K562 (cell line): ENCODE measurements at regions not wholly inside any gene's neighbourhood (a gene's known extent, or its start where the extent isn't known, plus 50 kb on each side); places are given as distances from the start of the nearest gene placed in this dataset.

ENCODE experiments used
- ATAC-seq: fragments of 200-7000 bp; cut with Tn5 transposase; 3 replicates; pipeline ENCODE4 v1.9.1; 2020; ENCODE audit warnings: moderate library complexity
- BruUV-seq: library from RNA; stranded (reverse); fragments of 400-500 nt; replicated peaks from 2 replicates; lab custom pipeline; 2021; lab: Mats Ljungman, UMichigan
- CTCF ChIA-PET: fragments of 300-600 bp; formaldehyde crosslinking; extraction: SDS; loops from one replicate; lab custom pipeline; 2021; ENCODE audit warnings: low intra/inter-chr PET ratio; lab: Yijun Ruan, JAX
- POLR2A ChIA-PET: fragments of 300-600, 350-650 bp; sonication (Branson Sonifier 250); formaldehyde crosslinking; extraction: SDS; loops from one replicate; lab custom pipeline; 2021; ENCODE audit warnings: antibody characterized with exemption, inconsistent platforms; lab: Yijun Ruan, JAX
- DNase-seq, 4 experiments: peaks; one replicate each; pipeline versions ENCODE4 v3.0.0 to v3.0.0-alpha.2; 2011 to 2018; ENCODE audit warnings: low spot score in 3 of 4, mixed read lengths in 3 of 4; ENCODE audit errors: extremely low read depth in 1 of 4
- FAIRE-seq: peaks from 2 replicates; lab custom pipeline; 2011; peaks lifted over from hg19 to GRCh38; lab: Jason Lieb, UNC
- H2AFZ ChIP-seq: 2 replicates; pipeline ENCODE4 v1.6.0; 2011; ENCODE audit warnings: low read depth, low read length, control low read depth, inconsistent platforms
- H3K27ac ChIP-seq: fragments of 200-600 bp; 3 replicates; pipeline ENCODE4 v1.8.0; 2011; ENCODE audit warnings: low read depth, mild to moderate bottlenecking, control low read depth, inconsistent platforms, low read length, moderate library complexity, mixed read lengths; ENCODE audit errors: extremely low read depth
- H3K27me3 ChIP-seq, 2 experiments: fragments of 300-600 bp in 1 of 2; 2 replicates in 1 of 2; 3 replicates in 1 of 2; pipeline versions ENCODE4 v1.6.0 to v1.8.0; 2011; ENCODE audit warnings: inconsistent platforms in 2 of 2, low read length in 2 of 2, mild to moderate bottlenecking in 1 of 2, mixed read lengths in 1 of 2, moderate library complexity in 1 of 2; ENCODE audit not compliant: control insufficient read depth in 2 of 2, insufficient read depth in 2 of 2
- H3K36me3 ChIP-seq: fragments of 300-600 bp; 3 replicates; pipeline ENCODE4 v1.8.0; 2011; ENCODE audit warnings: mild to moderate bottlenecking, low read length, inconsistent platforms; ENCODE audit not compliant: control insufficient read depth, insufficient read depth
- H3K4me1 ChIP-seq, 2 experiments: fragments of 200-600 bp in 1 of 2; replicated peaks in 1 of 2; 2 replicates in 1 of 2; 3 replicates in 1 of 2; pipeline versions ENCODE4 v1.5.1 to v1.8.0; 2011; ENCODE audit warnings: inconsistent platforms in 2 of 2, low read length in 2 of 2, mild to moderate bottlenecking in 1 of 2, mixed read lengths in 1 of 2, moderate library complexity in 1 of 2; ENCODE audit not compliant: control insufficient read depth in 2 of 2, insufficient read depth in 2 of 2
- H3K4me2 ChIP-seq: 2 replicates; pipeline ENCODE4 v1.6.1; 2011; ENCODE audit warnings: low read length, control low read depth, inconsistent platforms, mixed read lengths; ENCODE audit not compliant: insufficient read depth
- H3K4me3 ChIP-seq: fragments of 200-600 bp; sonication (generic), shearing (Covaris generic); 2 replicates; pipeline ENCODE4 v1.5.1; 2016; ENCODE audit warnings: control low read depth, inconsistent platforms
- H3K79me2 ChIP-seq: fragments of 200-600 bp; 3 replicates; pipeline ENCODE4 v1.8.0; 2011; ENCODE audit warnings: low read length, inconsistent platforms; ENCODE audit not compliant: control insufficient read depth, insufficient read depth
- H3K9ac ChIP-seq, 2 experiments: 2 replicates each; pipeline versions ENCODE4 v1.6.0 to v1.6.1; 2011; ENCODE audit warnings: low read depth in 2 of 2, low read length in 2 of 2, control low read depth in 1 of 2, inconsistent platforms in 1 of 2, mild to moderate bottlenecking in 1 of 2, mixed read lengths in 1 of 2; ENCODE audit not compliant: insufficient read depth in 1 of 2
- H3K9me1 ChIP-seq: one replicate; pipeline ENCODE4 v1.6.0; 2011; ENCODE audit warnings: inconsistent platforms, mild to moderate bottlenecking, low read length, moderate library complexity; ENCODE audit not compliant: control insufficient read depth, insufficient read depth
- H3K9me3 ChIP-seq: replicated peaks from 2 replicates; pipeline ENCODE4 v1.5.1; 2011; ENCODE audit warnings: low read depth, low read length, inconsistent platforms; ENCODE audit not compliant: control insufficient read depth, insufficient read depth
- H4K20me1 ChIP-seq: replicated peaks from 2 replicates; pipeline ENCODE4 v1.6.1; 2011; ENCODE audit warnings: low read length, inconsistent platforms, mixed read lengths; ENCODE audit not compliant: control insufficient read depth, insufficient read depth
- CCAR2 ChIP-seq: fragments of 200-400 bp; formaldehyde crosslinking; IDR thresholded peaks from 2 replicates; pipeline ENCODE4 v1.6.1; 2017; ENCODE audit warnings: mild to moderate bottlenecking, low read depth, low read length
- FOS ChIP-seq: IDR thresholded peaks from 3 replicates; pipeline ENCODE4 v1.6.1; 2011; ENCODE audit not compliant: insufficient read length; ENCODE audit errors: extremely low read depth
- KLF16 ChIP-seq: IDR thresholded peaks from 2 replicates; pipeline ENCODE4 v1.6.1; 2016; ENCODE audit warnings: antibody characterized with exemption
- MAFF ChIP-seq: IDR thresholded peaks from 2 replicates; pipeline ENCODE4 v1.6.1; 2012; ENCODE audit warnings: low read length, improper control_type of control experiment
- MTA3 ChIP-seq: fragments of 450-650 bp; formaldehyde crosslinking; IDR thresholded peaks from 2 replicates; pipeline ENCODE4 v1.6.1; 2017; ENCODE audit warnings: mild to moderate bottlenecking, borderline replicate concordance
- SRSF3 ChIP-seq: fragments of 200-400 bp; formaldehyde crosslinking; IDR thresholded peaks from 2 replicates; pipeline ENCODE4 v1.6.1; 2016; ENCODE audit warnings: mild to moderate bottlenecking, low read length, moderate library complexity; ENCODE audit not compliant: insufficient read depth
- ZNF324 ChIP-seq: fragments of 250-450 bp; sonication (Bioruptor Pico); IDR thresholded peaks from 2 replicates; pipeline ENCODE4 v1.4.0; 2020; ENCODE audit warnings: mild to moderate bottlenecking
- WGBS: fragments of 100-300 bp; shearing (Covaris generic); methylation state at CpG from one replicate; pipeline ENCODE4 v1.1.6; 2016; ENCODE audit warnings: low coverage, mixed read lengths; ENCODE audit not compliant: insufficient coverage; ENCODE audit errors: missing lambda C conversion rate; 5-methylcytosine and 5-hydroxymethylcytosine counted together
- in situ Hi-C: fragments of 300-500 bp; cut with MboI; formaldehyde crosslinking; loops from 4 replicates; pipeline ENCODE4 v1.15.0; 2018; ENCODE audit warnings: inconsistent platforms, mixed read lengths
- intact Hi-C: fragments of 100-400 bp; cut with micrococcal nuclease; formaldehyde crosslinking; loops from 2 replicates; pipeline ENCODE4 v1.14.2; 2022
- TF ChIP-seq, protein P1 (sequence below): fragments of 250-450 bp; sonication (Bioruptor Pico); IDR thresholded peaks from 2 replicates; pipeline ENCODE4 v1.8.0; 2022; ENCODE audit warnings: inconsistent platforms
- TF ChIP-seq, protein P2 (sequence below): fragments of 450-650 bp; IDR thresholded peaks from 2 replicates; pipeline ENCODE4 v1.6.1; 2017; ENCODE audit warnings: mild to moderate bottlenecking, moderate library complexity
- TF ChIP-seq, protein P3 (sequence below), 2 experiments: IDR thresholded peaks in 1 of 2; conservative IDR thresholded peaks in 1 of 2; 2 replicates each; pipeline ENCODE4 v1.6.1; 2016; ENCODE audit warnings: low read depth in 2 of 2, mild to moderate bottlenecking in 1 of 2, missing compliant biosample characterization in 1 of 2, missing genetic modification characterization in 1 of 2, moderate library complexity in 1 of 2

DNA sequence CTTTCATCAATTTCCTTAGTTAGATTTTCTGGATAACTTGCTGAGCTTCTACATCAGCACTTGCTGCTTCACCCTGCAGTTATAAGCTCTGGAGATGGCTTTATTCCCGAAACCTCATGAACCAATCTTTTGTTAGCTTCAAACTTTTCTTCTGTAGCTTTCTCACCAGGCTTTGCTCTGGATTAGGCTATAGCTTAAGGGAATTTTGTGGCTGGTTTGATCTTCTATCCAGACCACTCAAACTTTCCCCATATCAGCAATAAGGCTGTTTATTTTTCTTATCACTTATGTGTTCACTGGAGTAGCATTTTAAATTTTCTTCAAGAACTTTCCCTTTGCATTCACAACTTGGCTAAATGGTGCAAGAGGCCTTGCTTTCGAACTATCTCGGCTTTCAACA lies 1173.5 kb upstream of the NUDT12 start:
- TF ChIP-seq CCAR2 = no peak
- TF ChIP-seq FOS = no peak
- no peak for TF ChIP-seq KLF16
- no peak for TF ChIP-seq SRSF3
- TF ChIP-seq, protein P1, sequence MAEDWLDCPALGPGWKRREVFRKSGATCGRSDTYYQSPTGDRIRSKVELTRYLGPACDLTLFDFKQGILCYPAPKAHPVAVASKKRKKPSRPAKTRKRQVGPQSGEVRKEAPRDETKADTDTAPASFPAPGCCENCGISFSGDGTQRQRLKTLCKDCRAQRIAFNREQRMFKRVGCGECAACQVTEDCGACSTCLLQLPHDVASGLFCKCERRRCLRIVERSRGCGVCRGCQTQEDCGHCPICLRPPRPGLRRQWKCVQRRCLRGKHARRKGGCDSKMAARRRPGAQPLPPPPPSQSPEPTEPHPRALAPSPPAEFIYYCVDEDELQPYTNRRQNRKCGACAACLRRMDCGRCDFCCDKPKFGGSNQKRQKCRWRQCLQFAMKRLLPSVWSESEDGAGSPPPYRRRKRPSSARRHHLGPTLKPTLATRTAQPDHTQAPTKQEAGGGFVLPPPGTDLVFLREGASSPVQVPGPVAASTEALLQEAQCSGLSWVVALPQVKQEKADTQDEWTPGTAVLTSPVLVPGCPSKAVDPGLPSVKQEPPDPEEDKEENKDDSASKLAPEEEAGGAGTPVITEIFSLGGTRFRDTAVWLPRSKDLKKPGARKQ (CRISPR knock-in tag) = no peak
- TF ChIP-seq ZNF324 = no peak
- no peak for TF ChIP-seq MTA3
- TF ChIP-seq, protein P2, sequence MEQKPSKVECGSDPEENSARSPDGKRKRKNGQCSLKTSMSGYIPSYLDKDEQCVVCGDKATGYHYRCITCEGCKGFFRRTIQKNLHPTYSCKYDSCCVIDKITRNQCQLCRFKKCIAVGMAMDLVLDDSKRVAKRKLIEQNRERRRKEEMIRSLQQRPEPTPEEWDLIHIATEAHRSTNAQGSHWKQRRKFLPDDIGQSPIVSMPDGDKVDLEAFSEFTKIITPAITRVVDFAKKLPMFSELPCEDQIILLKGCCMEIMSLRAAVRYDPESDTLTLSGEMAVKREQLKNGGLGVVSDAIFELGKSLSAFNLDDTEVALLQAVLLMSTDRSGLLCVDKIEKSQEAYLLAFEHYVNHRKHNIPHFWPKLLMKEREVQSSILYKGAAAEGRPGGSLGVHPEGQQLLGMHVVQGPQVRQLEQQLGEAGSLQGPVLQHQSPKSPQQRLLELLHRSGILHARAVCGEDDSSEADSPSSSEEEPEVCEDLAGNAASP = no peak
- TF ChIP-seq MAFF = no peak
- TF ChIP-seq, protein P3, sequence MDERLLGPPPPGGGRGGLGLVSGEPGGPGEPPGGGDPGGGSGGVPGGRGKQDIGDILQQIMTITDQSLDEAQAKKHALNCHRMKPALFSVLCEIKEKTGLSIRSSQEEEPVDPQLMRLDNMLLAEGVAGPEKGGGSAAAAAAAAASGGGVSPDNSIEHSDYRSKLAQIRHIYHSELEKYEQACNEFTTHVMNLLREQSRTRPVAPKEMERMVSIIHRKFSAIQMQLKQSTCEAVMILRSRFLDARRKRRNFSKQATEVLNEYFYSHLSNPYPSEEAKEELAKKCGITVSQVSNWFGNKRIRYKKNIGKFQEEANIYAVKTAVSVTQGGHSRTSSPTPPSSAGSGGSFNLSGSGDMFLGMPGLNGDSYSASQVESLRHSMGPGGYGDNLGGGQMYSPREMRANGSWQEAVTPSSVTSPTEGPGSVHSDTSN (CRISPR knock-in tag; IDR thresholded peaks at IDR 0.05; ENCODE audit: low read depth) = no peak
- TF ChIP-seq, protein P3 (tag; conservative IDR thresholded peaks at IDR 0.05; ENCODE audit: low read depth) = no peak
- Histone ChIP-seq H3K9ac (no peak overlapping the region), H2AFZ (no peak overlapping the region), H3K27ac (no peak overlapping the region), H4K20me1 (no peaks in the 10 kb centered on the region), H3K36me3 (no peaks in the 10 kb centered on the region), H3K4me1 (no peaks in the 10 kb centered on the region), H3K4me3 (no peak overlapping the region), H3K27me3 (no peaks in the 10 kb centered on the region), H3K9me3 (no peaks in the 10 kb centered on the region), H3K9me1 (no peaks in the 10 kb centered on the region), H3K4me2 (no peak overlapping the region), H3K79me2 (no peaks in the 10 kb centered on the region)
- ATAC-seq (no peak), FAIRE-seq (no peak), DNase-seq (no peak)
- in situ Hi-C loops (no loop called here), intact Hi-C loops (no loop called here)
- POLR2A ChIA-PET = no interaction called here
- WGBS = 3% methylated on average over 3 of the region's 3 CpGs
- CTCF ChIA-PET = no interaction called here
- BruUV-seq = no TSS peak
